ENCODE measurements at regions not wholly inside any gene's neighbourhood (a gene's known extent, or its start where the extent isn't known, plus 50 kb on each side); places are given as distances from the start of the nearest gene placed in this dataset.
"Not testable (repeated sequence)": the region's sequence is repeated elsewhere in the genome, so short reads cannot be mapped to it uniquely, and the experiment has no call there.

DNA sequence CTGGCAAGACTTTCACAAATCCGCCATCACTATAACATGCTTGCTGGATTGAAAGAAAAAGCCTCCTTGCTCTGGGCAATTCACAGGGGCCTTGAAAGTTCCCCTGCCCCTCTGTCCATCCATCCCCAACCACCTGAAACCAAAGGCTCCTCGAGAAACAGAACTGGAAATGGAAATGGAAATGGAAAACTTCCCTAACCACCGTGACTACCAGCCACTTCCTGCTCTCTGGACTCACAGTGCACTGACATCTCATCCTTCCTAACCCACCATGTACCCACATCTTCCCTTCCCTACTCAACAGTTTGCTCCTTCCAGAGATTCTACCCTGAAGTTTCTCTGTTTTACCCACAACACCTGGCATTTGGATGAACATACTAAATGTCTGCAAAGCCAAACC lies 603.6 kb upstream of the DIPK2B start:
- no peak for DNase-seq

DNA sequence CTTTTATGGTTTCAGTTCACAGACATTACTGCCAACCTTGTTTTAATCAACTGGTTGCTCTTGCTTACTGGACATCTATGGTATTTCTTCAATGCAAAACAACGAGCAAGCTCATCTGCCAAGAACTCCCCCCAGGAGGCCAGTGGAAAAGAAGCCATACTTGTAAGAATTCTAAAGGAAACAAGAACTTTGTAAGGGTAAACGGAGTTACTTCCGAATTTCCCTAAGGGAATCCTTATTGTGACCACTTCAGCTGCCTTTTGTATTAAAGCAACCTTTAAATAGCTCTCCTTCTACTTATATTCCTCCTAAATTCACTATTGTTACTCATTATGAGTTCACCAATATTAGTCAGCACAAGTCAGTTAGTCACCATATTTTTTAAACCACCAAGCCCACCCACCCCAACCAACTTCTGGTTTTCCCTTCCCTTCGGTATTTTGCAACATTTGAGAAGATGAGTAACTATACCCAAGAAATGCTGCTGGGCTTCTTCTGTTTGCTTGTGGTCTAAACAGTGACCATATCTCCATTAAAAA lies 602.8 kb upstream of the DIPK2B start:
- DNase-seq, result peak; percentile 55 to 56

DNA sequence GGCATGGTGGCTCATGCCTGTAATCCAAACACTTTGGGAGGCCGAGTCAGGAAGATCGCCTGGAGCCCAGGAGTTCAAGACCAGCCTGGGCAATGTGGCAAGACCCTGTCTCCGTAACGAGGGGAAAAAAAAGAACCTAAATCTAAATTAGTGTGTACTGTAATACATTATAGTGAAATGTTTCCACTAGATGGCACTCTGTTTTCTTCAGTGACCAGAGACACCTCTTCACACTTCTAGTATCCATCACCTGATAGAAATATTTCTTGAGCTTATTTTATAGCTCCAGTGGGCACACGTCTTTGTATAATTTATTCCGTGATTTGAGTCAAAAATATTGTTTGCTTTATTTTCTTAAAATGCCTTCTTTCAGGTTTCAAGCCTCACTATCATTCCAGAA lies 600.9 kb upstream of the DIPK2B start:
- DNase-seq, result peak; percentile 39 to 59

DNA sequence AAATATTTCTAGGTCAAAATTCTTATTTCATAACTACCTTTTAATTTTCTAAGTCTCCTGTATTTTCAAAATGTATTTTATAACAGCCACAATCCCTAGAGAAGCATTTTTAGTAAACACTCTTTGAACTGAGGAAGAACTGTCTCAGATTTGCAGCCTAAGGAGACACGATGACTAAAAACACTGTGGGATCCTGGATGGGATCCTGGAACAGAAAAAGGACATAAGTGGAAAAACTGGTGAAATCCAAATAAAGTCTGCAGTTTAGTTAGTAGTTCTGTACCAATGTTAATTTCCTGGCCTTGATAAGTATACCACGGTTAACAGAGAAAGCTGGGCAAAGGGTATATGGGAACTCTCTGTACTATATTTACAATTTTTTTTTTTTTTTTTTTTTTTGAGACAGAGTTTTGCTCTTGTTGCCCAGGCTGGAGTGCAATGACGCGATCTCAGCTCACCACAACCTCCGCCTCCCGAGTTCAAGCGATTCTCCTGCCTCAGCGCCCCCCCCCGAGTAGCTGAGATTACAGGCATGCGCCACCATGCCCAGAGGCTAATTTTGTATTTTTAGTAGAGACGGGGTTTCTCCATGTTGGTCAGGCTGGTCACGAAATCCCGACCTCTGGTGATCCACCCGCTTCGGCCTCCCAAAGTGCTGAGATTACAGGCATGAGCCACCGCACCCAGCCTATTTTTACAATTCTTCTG lies 600.2 kb upstream of the DIPK2B start:
- not testable (repeated sequence) for DNase-seq

DNA sequence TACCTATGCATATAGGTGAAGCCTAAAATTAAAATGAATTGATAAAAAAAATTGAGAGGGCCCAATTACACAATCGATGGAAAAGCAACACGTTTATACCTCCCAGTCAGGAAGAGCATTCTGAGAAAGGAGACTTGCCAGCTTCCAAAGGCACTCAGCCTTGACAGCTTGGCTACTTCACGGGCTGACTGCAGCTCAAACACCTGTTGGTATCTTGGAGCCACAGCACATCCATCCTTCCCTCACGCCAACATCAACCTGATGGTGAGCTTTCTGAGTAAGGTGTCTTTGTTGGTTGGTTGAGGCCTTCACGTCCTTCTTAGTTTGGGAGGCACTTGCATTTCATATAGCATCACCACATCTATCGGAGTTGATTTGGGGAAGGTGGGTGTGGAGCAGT lies 598.9 kb upstream of the DIPK2B start:
- no peak for DNase-seq

DNA sequence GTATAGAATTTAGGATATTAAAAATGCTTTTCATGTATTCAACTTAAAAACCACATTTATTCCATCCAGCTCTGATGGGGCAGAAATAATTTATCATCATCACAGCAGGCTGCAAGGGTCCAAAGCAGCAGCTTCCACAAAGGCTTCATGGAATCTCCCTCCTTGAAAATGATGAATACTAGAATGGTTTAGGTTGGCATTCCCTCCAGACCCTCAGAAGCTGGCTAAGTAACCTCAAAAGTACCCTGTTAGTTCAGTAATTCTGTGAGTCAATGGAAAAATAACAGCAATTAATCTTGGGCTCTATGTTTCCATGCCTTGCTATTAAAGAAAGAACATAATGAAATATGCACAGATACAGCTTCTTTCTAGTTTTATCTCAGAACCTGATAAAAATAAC lies 594.9 kb upstream of the DIPK2B start:
- no peak for DNase-seq

DNA sequence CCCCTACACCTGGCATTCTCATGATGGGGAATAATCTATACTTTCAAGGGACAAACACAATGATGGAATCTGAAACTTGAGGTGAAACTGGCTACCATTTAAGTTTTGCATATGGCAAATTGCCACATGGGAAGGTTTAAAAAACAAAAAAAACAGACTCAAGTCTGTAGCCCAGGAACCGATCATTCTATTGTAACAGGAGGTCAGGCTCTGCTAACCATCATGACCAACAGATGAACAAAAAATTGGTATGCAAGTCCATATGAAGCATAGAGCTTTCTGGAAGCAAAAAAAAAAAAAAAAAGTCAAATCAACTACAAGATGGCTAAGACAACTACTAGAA lies 594.3 kb upstream of the DIPK2B start:
- DNase-seq, result no peak

DNA sequence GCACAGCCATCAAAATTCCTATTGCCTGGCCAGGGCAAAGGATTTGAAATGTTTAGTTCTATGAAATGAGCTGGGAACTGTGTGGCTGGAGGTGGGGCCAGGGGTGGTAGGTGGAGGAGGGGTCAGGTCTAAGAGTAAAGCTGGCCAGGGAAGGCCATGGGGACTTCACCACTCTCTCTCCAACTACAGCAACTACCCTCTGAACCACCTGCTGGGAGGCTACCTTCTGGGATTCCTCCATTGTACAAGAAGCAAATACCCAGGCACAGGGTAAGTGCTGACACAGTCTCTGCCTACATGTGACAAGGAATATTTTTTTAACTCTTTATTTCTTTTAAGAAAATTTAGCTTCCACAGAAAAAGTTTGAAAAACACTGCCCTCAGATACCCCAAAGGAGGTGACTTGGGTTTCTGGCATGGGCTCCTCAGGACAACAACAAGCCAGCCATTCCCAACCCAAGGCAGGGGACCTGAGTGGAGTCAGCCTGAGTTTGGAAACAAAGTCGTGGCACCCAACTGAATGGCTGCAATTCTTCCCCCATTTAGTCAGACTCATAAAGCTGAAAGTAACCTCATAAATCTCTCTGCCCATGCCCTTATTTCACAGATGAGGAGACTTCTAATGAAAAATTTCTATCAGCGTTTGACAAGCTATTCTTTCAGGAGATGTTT lies 593.8 kb upstream of the DIPK2B start:
- DNase-seq, result no peak

DNA sequence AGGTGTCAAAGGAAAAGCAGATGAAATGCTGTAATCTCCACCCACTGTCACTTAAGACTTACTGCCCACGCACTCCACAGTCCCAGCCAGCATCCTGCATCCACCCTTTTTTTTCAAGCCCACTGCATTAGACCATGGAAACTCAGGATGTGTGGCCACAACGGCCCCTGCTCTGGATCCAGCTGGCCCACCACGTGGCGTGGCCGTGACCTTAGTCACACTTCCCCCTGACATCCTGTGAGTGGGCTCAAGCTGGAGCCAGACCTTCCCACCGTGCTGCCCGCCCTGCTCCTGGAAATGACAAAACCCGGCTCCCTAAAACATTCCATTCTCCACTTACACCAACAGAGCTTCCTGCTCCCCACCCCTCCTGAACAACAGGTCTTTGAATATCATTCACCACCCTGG lies 588.3 kb upstream of the DIPK2B start:
- DNase-seq, result no peak

DNA sequence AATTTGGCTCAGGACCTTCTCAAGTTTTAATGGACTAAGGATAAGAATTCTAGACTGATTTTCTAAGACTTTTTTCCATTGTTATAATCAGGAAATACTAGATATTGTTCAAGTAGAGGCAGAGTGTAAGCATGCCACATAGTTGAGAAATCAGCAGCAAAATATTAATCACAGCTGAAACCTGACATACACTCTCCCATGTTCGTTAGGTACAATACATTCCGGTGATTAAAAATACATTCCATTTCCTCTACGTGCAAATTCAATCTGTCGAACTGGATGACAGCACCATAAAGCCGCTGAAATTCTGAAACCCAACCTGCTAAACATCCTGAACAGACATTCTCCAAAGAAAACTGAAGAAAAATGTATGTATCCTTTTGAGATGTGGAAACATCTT lies 587.6 kb upstream of the DIPK2B start:
- DNase-seq, result no peak

DNA sequence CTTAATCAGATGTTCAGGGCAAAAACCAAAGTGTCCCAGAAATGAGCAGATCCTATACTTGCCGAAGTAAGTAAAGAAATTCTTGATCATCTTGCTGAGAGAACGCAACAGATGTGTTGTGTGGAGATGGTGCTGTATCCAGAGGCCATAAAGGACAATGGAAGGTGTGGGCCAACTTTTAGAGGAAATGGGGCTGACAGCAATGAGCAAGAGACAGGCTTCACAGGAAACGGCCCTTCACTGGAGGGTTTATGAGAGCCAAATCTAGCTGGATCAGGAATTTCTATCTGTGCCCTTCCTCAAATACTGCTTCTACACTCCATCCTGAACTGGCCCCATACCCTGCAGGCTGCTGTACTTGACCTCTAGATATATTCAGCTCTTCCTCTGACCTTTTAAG lies 583.9 kb upstream of the DIPK2B start:
- no peak for DNase-seq

DNA sequence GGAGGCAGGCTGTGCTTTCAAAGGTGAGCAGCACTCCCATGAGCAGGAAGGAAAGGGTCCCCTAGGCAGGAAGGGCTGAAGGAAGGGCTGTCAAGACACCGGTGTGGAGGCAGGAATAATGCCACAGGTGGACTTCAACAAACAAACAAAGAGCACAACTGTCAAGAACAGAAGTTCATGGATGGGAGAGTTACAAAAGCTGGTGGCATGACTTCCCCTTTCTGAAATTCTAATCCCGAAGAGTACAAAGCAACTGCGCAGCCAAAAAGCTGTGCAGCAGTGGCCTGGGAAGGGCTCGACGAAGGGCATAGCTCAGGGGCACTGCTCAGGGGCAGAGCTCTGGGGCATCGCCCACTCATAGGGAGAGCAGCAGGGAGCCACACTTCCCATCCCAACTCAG lies 582.3 kb upstream of the DIPK2B start:
- DNase-seq, result no peak

DNA sequence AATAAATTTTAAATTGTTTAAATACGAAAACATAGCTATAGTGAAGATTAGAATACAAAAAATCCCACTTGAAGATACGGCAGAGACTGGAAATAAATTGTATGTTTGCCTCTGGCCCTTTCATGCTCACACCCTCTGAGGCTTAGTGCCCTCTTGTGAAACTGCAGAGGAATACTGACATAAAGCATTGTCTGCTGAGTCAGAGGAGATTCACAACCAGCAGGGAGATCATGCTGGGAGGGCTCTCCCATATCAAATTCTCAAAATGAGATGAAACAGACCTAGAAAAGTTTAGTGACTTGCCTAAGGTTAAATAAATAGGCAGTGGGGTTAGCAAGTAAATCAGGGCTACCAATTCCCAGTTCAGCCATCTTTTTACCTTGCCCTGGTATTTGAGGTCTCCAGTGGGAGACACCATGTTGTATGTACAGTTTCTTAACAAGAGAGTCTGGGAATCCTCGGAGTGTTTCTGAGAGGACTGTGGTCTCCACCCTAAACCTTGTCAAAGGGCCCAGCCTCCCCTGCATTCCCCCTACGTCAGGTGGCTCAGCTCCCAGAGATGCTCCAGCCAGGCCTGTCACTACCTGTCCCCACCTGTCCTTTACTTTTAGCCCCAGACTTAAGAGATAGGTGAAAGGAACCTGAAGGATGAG lies 581.4 kb upstream of the DIPK2B start:
- DNase-seq, result peak; percentile 16 to 31

DNA sequence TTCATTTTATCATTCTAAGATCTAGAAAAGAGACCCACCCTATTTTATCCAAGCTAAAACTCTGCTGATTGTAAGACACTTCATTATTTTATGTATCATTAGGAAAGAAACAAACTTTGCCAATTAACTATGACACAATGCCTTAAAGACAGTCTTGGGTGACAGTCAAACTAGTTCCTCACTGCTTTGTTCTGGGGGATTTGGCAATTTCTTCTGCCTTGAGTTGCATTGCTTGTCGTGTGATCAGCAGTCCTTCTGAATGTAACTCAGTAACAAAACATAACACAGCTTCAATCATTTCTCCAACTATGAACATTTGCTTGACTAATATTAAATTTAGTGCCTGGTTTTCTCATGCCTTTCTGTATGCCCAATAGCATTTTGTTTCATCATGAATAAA lies 577.9 kb upstream of the DIPK2B start:
- peak; percentile 71 to 77 for DNase-seq

DNA sequence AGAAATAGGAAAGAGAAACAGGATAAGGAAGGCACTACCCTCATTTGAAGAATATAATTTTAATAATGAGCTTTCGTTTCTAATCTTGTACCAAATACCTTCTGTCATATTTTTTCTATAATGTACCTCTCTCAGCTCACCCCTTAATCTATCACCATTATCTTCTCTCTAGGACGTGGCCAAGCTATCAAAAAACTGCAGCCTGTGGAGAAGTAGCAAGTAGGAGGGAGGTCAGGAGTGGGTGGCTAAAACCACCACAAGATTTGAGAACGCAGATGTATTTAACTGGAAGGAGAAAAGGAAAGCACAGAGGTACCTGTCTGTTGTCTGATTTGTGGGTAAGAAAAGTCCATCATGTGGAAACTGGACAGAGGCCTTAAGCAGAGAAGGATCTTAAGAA lies 576.7 kb upstream of the DIPK2B start:
- DNase-seq, result no peak

DNA sequence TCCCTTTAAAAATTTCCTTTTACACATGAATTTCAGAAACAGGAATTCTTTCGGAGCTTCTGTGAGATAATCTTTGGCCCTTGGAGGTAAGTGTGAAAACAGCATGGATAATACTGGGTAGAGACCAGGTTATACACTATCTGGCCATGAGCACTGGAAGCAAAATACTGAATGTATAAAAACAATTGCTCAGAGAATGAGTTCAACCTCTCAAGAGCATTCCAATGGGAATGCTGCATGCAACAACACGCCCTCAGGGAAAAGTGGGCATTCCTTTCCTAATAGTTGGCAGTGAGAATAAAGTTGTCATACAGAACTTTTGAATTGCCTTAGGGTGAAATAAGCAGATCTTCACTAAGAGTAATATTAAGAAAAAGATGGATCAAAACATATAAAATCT lies 574.8 kb upstream of the DIPK2B start:
- DNase-seq, result no peak

DNA sequence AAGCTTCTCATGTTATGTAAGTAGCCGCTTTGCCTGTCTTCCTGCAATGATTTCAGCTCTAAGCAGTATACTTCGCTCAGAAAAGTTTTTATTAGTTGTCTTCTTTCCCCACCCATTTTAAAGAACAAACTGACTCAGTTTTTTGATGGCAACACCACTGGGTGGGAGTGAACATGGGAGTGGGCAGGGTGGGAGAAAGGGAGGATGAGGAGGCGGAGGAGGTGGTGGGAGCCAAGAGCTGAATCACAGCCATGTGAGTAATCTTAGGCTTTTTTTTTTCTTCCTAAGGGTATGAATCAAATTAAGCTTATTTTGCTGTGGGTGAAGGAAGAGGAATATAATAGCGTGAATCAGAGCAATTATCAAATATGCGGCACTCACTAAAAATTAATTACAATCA lies 574.3 kb upstream of the DIPK2B start:
- DNase-seq, result no peak

DNA sequence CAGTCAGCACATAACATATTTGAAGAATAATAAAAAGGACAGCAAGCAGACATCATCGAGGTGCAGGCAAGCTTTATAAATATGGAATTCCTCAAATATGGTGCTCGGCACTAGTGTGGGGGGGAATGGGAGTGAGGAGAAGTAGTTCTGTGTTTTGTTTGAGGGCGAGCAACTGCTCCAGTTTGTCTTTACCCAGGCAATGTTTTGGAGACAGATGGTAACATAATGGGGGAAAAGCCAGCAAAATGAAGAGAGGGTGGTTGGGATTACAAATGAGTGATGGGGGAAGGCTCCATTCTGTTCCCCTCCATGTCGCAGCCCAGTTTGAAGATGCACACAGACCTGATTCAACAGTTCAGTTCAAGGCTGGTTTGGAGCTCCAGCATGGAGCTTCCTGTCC lies 572.9 kb upstream of the DIPK2B start:
- no peak for DNase-seq

DNA sequence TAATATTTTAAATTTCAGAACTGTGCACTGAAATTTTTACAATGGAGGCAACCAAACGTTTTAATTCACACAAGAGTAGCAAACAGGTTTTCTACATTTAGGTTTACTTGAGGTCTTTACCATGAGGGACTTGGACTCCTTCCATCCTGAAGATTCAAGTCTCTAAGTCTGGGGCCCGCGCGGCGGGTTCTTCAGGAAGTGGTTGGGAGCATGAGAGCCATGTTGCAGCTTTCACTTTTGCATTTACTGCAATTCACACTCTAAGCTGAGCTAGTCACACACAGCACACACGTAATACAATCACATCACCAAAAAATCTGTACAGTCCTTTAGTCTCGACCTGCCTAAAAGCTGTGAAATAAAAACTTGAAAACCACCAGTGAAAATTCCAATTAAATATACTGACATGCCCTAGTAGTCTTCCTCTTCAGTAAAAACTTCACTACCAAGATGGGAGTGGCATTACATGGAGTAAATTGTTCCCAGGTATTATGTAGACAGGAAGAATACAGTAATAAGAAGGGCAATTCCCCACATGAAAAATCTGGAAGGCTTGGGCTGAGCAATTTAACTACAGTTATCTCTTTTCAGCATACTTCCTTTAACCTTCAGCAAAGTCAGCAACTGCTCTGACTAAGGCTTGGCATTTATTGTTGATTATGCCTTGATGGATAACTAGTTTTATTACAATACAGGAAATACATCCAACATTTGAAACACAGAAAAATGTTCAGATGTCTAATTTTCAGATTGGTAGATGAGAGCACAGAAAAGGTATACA lies 571.1 kb upstream of the DIPK2B start:
- DNase-seq, result peak in 1 of 2 experiments; percentile 12

DNA sequence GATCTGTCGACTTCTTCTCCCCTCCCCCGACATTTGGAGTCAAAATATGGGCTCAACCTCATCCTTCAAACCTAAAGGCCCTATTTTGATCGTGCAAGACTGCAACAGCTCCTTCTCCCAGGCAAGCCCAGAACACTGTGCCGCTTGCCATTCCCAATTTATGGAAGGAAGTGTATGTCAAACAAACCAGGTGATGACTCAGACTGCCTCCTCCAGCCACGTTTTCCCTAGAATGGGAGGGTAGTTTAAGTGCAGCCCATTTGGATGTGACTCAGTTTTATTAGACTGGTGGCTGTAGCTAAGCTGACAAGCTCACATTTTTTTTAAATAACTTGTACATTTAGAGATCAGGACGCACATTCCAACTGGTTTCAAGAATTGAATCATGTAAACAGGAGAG lies 570.4 kb upstream of the DIPK2B start:
- no peak for DNase-seq

DNA sequence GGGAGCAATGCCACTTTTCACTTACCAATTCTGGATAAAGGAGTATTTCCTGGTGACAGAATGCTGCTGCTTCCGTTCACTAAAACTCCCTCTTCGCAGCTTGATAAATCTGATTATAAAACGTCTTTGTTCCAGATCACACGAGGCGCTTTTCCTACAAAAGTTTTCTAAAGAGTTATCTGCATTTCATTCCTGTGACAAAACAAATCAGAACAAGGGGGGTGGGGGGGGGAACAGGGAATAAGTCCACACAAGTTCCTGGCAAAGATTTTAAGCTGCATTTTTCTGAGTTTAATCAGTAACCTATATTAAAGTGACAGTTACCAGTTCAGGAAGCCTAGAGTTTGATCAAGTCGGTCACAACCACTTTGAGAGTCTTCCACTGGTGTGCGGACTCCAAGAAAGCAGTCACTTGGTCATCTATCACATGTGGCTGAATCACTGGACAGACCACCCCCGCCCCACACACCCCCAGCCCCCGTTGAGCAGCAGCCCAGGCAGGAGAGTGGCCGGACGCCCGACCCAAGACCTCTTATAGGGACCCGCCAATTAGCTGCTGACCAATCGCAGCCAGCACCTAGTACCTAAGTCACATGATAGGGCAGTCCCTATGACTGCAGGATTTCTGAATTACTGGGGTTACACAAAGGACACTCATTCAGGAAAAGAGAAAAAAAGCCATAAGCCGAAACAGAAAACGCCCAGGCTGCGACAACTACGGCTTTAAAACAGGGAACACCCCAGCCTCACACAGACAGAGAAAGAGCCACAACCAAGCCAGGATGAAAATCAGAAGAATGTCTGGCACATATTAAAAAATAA lies 569.3 kb upstream of the DIPK2B start:
- peak; percentile 85 to 91 for DNase-seq

DNA sequence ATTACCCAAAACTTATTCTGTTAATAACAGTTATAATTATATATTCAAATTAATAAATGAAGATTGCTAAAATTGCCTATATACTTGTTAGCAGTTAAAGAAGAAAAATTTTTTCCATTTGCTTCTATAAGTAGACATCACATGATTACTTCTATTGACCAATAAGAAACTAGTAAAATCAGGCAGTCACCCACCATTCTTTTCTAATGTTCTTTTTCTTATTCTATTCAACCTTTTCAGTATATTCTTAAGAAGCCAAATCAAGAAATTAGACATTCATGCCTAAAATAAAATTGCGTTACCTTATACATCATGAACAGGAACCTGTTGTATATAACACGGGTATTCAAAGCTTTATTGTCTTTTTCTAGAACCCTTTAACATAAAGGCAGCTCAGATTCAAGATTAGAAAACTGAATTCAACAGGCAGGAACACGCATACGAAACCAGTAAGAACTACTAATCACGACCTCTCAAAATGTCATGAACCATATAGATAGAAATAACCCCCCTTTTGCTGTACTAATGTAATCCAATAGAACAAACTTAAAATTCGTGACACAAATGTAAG lies 568.1 kb upstream of the DIPK2B start:
- DNase-seq, result no peak
